K562 (cell line): ENCODE measurements at regions not wholly inside any gene's neighbourhood (a gene's known extent, or its start where the extent isn't known, plus 50 kb on each side); places are given as distances from the start of the nearest gene placed in this dataset.

Experiments used
- EZH2 ChIP-seq: IDR thresholded peaks from 2 replicates; pipeline ENCODE4 v1.6.1; 2012; ENCODE audit warnings: low read depth, mild to moderate bottlenecking, inconsistent platforms, low read length, borderline replicate concordance
- KLF16 ChIP-seq: IDR thresholded peaks from 2 replicates; pipeline ENCODE4 v1.6.1; 2016; ENCODE audit warnings: antibody characterized with exemption
- POLR2AphosphoS5 ChIP-seq: IDR thresholded peaks from 2 replicates; pipeline ENCODE4 v1.6.1; 2011; ENCODE audit warnings: mild to moderate bottlenecking, low read depth, low read length, moderate library complexity; ENCODE audit not compliant: control insufficient read depth, insufficient read depth
- ZBTB11 ChIP-seq, 3 experiments: fragments of 200-800 bp in 1 of 3; fragments of 250-450 bp in 1 of 3; fragments of 450-650 bp in 1 of 3; sonication (Bioruptor Pico) in 1 of 3; sonication (Bioruptor generic) in 1 of 3; formaldehyde crosslinking in 1 of 3; IDR thresholded peaks; 2 replicates each; pipeline versions ENCODE4 v1.6.1 to v1.8.0; 2016 to 2022; ENCODE audit warnings: mild to moderate bottlenecking in 2 of 3, missing genetic modification characterization in 2 of 3, missing compliant biosample characterization in 1 of 3, moderate library complexity in 1 of 3
- ZNF277 ChIP-seq: fragments of 250-450 bp; sonication (Bioruptor Pico); IDR thresholded peaks from 2 replicates; pipeline ENCODE4 v1.8.0; 2022; ENCODE audit warnings: inconsistent platforms, mild to moderate bottlenecking, moderate library complexity, borderline replicate concordance
- ZNF316 ChIP-seq: fragments of 450-650 bp; IDR thresholded peaks from 2 replicates; pipeline ENCODE4 v1.6.1; 2016

GRCh38 chr6:98292810-98293209, 541.6 kb upstream of the POU3F2 start:
- TF ChIP-seq EZH2 = no peak
- TF ChIP-seq KLF16 = no peak
- TF ChIP-seq ZNF316 = no peak
- no peak for TF ChIP-seq POLR2AphosphoS5
- TF ChIP-seq ZBTB11 (CRISPR knock-in tag; IDR thresholded peaks at IDR 0.05) = no peak
- no peak for TF ChIP-seq ZNF277
